HUES64 (cell line): ENCODE measurements at regions not wholly inside any gene's neighbourhood (a gene's known extent, or its start where the extent isn't known, plus 50 kb on each side); places are given as distances from the start of the nearest gene placed in this dataset.

Source experiments
- H3K27ac ChIP-seq: 2 replicates; pipeline ENCODE4 v1.7.0; 2013; ENCODE audit warnings: low read depth, low read length, inconsistent platforms
- H3K27me3 ChIP-seq: 2 replicates; pipeline ENCODE4 v1.6.1; 2013; ENCODE audit warnings: mild to moderate bottlenecking, low read length; ENCODE audit not compliant: insufficient read depth
- H3K36me3 ChIP-seq: 2 replicates; pipeline ENCODE4 v1.6.1; 2013; ENCODE audit warnings: mild to moderate bottlenecking, low read length; ENCODE audit not compliant: insufficient read depth
- H3K4me1 ChIP-seq: 2 replicates; pipeline ENCODE4 v1.6.1; 2013; ENCODE audit warnings: mild to moderate bottlenecking, low read length, moderate library complexity; ENCODE audit not compliant: insufficient read depth
- H3K4me3 ChIP-seq: 2 replicates; pipeline ENCODE4 v1.5.1; 2013; ENCODE audit warnings: mild to moderate bottlenecking, low read length, moderate library complexity
- H3K9ac ChIP-seq: 2 replicates; pipeline ENCODE4 v1.6.1; 2013; ENCODE audit warnings: mild to moderate bottlenecking, low read depth, low read length
- H3K9me3 ChIP-seq: 2 replicates; pipeline ENCODE4 v1.6.1; 2013; ENCODE audit warnings: low read depth, low read length; ENCODE audit not compliant: insufficient read depth
- WGBS: fragments of 150-250, 120-280 bp; methylation state at CpG from one replicate; pipeline ENCODE4 v1.1.7; 2013; ENCODE audit warnings: missing lambda C conversion rate; 5-methylcytosine and 5-hydroxymethylcytosine counted together

- H3K27me3 ChIP-seq = no peaks in the 10 kb centered on the region
- WGBS = 94% methylated on average over 5 of the region's 5 CpGs
- no peak overlapping the region for H3K27ac ChIP-seq
- no peak overlapping the region for H3K4me3 ChIP-seq
- no peaks in the 10 kb centered on the region for H3K36me3 ChIP-seq
- H3K9ac ChIP-seq = no peak overlapping the region
- no peaks in the 10 kb centered on the region for H3K9me3 ChIP-seq
- H3K4me1 ChIP-seq = no peaks in the 10 kb centered on the region
These were observed 53.9 kb upstream of the GALNTL6 start for GRCh38 chr4:171759274-171759673.

GRCh38 chr4:171751538-171751937, 61.7 kb upstream of the GALNTL6 start:
- H3K27ac ChIP-seq = no peak overlapping the region
- no peak overlapping the region for H3K9ac ChIP-seq
- no peaks in the 10 kb centered on the region for H3K4me1 ChIP-seq
- WGBS = 100% methylated on average over 2 of the region's 2 CpGs
- no peak overlapping the region for H3K4me3 ChIP-seq
- no peaks in the 10 kb centered on the region for H3K36me3 ChIP-seq
- H3K27me3 ChIP-seq = no peaks in the 10 kb centered on the region
- no peaks in the 10 kb centered on the region for H3K9me3 ChIP-seq

GRCh38 chr4:171746418-171746817, 66.8 kb upstream of the GALNTL6 start:
- H3K36me3 ChIP-seq = no peaks in the 10 kb centered on the region
- H3K9ac ChIP-seq = no peak overlapping the region
- no peak overlapping the region for H3K27ac ChIP-seq
- no peak overlapping the region for H3K4me3 ChIP-seq
- no peaks in the 10 kb centered on the region for H3K9me3 ChIP-seq
- no peaks in the 10 kb centered on the region for H3K4me1 ChIP-seq
- H3K27me3 ChIP-seq = no peaks in the 10 kb centered on the region

- no peaks in the 10 kb centered on the region for H3K27me3 ChIP-seq
- H3K36me3 ChIP-seq = no peaks in the 10 kb centered on the region
- no peak overlapping the region for H3K27ac ChIP-seq
- WGBS = 93% methylated on average over 5 of the region's 5 CpGs
- H3K9ac ChIP-seq = no peak overlapping the region
- no peaks in the 10 kb centered on the region for H3K9me3 ChIP-seq
- H3K4me3 ChIP-seq = no peak overlapping the region
- H3K4me1 ChIP-seq = no peaks in the 10 kb centered on the region
These were observed 70.8 kb upstream of the GALNTL6 start for GRCh38 chr4:171742436-171742835.

GRCh38 chr4:171727185-171727584, 86.0 kb upstream of the GALNTL6 start:
- H3K27me3 ChIP-seq = no peaks in the 10 kb centered on the region
- H3K4me3 ChIP-seq = no peak overlapping the region
- H3K27ac ChIP-seq = no peak overlapping the region
- no peaks in the 10 kb centered on the region for H3K4me1 ChIP-seq
- WGBS = no CpG with 5 or more reads among the region's 1 CpG
- H3K36me3 ChIP-seq = no peaks in the 10 kb centered on the region
- H3K9me3 ChIP-seq = peaks cover 10% of the 10 kb centered on the region
- H3K9ac ChIP-seq = no peak overlapping the region

GRCh38 chr4:171721937-171722336, 91.3 kb upstream of the GALNTL6 start:
- H3K9me3 ChIP-seq = no peaks in the 10 kb centered on the region
- 95% methylated on average over 2 of the region's 2 CpGs for WGBS
- no peaks in the 10 kb centered on the region for H3K4me1 ChIP-seq
- no peak overlapping the region for H3K9ac ChIP-seq
- no peaks in the 10 kb centered on the region for H3K27me3 ChIP-seq
- H3K27ac ChIP-seq = no peak overlapping the region
- no peaks in the 10 kb centered on the region for H3K36me3 ChIP-seq
- no peak overlapping the region for H3K4me3 ChIP-seq

GRCh38 chr4:171719691-171720090, 93.5 kb upstream of the GALNTL6 start:
- WGBS = 100% methylated on average over 1 of the region's 2 CpGs
- Histone ChIP-seq H3K27ac (no peak overlapping the region), H3K4me1 (no peaks in the 10 kb centered on the region), H3K9ac (no peak overlapping the region), H3K4me3 (no peak overlapping the region), H3K27me3 (no peaks in the 10 kb centered on the region), H3K9me3 (peaks cover 7% of the 10 kb centered on the region), H3K36me3 (no peaks in the 10 kb centered on the region)

GRCh38 chr4:171718665-171719064, 94.5 kb upstream of the GALNTL6 start:
- WGBS = 95% methylated on average over 2 of the region's 2 CpGs
- no peaks in the 10 kb centered on the region for H3K4me1 ChIP-seq

GRCh38 chr4:171718069-171718468, 95.1 kb upstream of the GALNTL6 start:
- 91% methylated on average over 1 of the region's 1 CpG for WGBS

More at GRCh38 chr4:171718665-171719064, 94.5 kb upstream of the GALNTL6 start:
- Histone ChIP-seq H3K27me3 (no peaks in the 10 kb centered on the region), H3K36me3 (no peaks in the 10 kb centered on the region), H3K27ac (no peak overlapping the region), H3K9ac (no peak overlapping the region), H3K9me3 (peaks cover 7% of the 10 kb centered on the region), H3K4me3 (no peak overlapping the region)

GRCh38 chr4:171717231-171717741, 95.9 kb upstream of the GALNTL6 start:
- H3K4me1 ChIP-seq = no peaks in the 10 kb centered on the region
- H3K36me3 ChIP-seq = no peaks in the 10 kb centered on the region
- no peak overlapping the region for H3K27ac ChIP-seq
- H3K4me3 ChIP-seq = no peak overlapping the region
- H3K9ac ChIP-seq = no peak overlapping the region
- H3K9me3 ChIP-seq = peaks cover 7% of the 10 kb centered on the region
- H3K27me3 ChIP-seq = no peaks in the 10 kb centered on the region

More at GRCh38 chr4:171718069-171718468, 95.1 kb upstream of the GALNTL6 start:
- H3K36me3 ChIP-seq = no peaks in the 10 kb centered on the region
- H3K27me3 ChIP-seq = no peaks in the 10 kb centered on the region
- no peak overlapping the region for H3K9ac ChIP-seq
- peaks cover 7% of the 10 kb centered on the region for H3K9me3 ChIP-seq
- no peaks in the 10 kb centered on the region for H3K4me1 ChIP-seq
- no peak overlapping the region for H3K4me3 ChIP-seq
- H3K27ac ChIP-seq = no peak overlapping the region

GRCh38 chr4:171715973-171716372, 97.2 kb upstream of the GALNTL6 start:
- 97% methylated on average over 1 of the region's 1 CpG for WGBS
- peaks cover 7% of the 10 kb centered on the region for H3K9me3 ChIP-seq
- H3K36me3 ChIP-seq = no peaks in the 10 kb centered on the region
- no peaks in the 10 kb centered on the region for H3K4me1 ChIP-seq
- no peak overlapping the region for H3K27ac ChIP-seq
- H3K27me3 ChIP-seq = no peaks in the 10 kb centered on the region
- no peak overlapping the region for H3K9ac ChIP-seq
- no peak overlapping the region for H3K4me3 ChIP-seq

- H3K9me3 ChIP-seq = peaks cover 7% of the 10 kb centered on the region
- H3K4me3 ChIP-seq = no peak overlapping the region
- no peaks in the 10 kb centered on the region for H3K4me1 ChIP-seq
- no peaks in the 10 kb centered on the region for H3K36me3 ChIP-seq
- 97% methylated on average over 5 of the region's 5 CpGs for WGBS
- no peak overlapping the region for H3K27ac ChIP-seq
- H3K9ac ChIP-seq = no peak overlapping the region
- no peaks in the 10 kb centered on the region for H3K27me3 ChIP-seq
These were observed 98.3 kb upstream of the GALNTL6 start for GRCh38 chr4:171714791-171715454.
